T-cell (primary cell): ENCODE measurements at regions not wholly inside any gene's neighbourhood (a gene's known extent, or its start where the extent isn't known, plus 50 kb on each side); places are given as distances from the start of the nearest gene placed in this dataset.

Experiments
- ATAC-seq, 4 experiments: fragments of 200-7000 bp in 3 of 4; fragments of 150-1000 bp in 1 of 4; cut with Tn5 transposase; replicated peaks in 1 of 4; 1 replicate in 3 of 4; 2 replicates in 1 of 4; pipeline ENCODE4 v1.10.0; 2021; ENCODE audit warnings: moderate library complexity in 3 of 4, mild to moderate bottlenecking in 2 of 4, moderate number of reproducible peaks in 1 of 4
- CTCF ChIA-PET, 2 donors: fragments of 300-600 bp; sonication (Branson Sonifier 250); formaldehyde crosslinking; loops; one replicate each; lab custom pipeline; 2022; ENCODE audit warnings: antibody characterized with exemption in 2 of 2; lab: Charles Lee
- POLR2A ChIA-PET, 2 donors: fragments of 300-600 bp; sonication (Branson Sonifier 250); formaldehyde crosslinking; loops; one replicate each; lab custom pipeline; 2022; ENCODE audit warnings: antibody characterized with exemption in 2 of 2; lab: Charles Lee
- DNase-seq, 35 experiments: peaks; one replicate each; pipeline versions ENCODE4 v3.0.0 to v3.0.0-alpha.2; 2013 to 2023
- H3K27ac ChIP-seq: one replicate; pipeline ENCODE4 v1.5.1; 2013; ENCODE audit warnings: low read length
- H3K27me3 ChIP-seq, 2 experiments: replicated peaks in 1 of 2; 1 replicate in 1 of 2; 2 replicates in 1 of 2; pipeline versions ENCODE4 v1.6.1 to v1.7.0; 2013; ENCODE audit warnings: low read length in 1 of 2, mixed read lengths in 1 of 2; ENCODE audit not compliant: control insufficient read depth in 2 of 2, insufficient read depth in 2 of 2; ENCODE audit errors: extremely low read depth in 1 of 2
- H3K36me3 ChIP-seq, 2 donors: 1 replicate in 1 of 2; 2 replicates in 1 of 2; pipeline versions ENCODE4 v1.6.1 to v1.7.0; 2013; ENCODE audit warnings: low read length in 1 of 2; ENCODE audit not compliant: control insufficient read depth in 2 of 2, insufficient read depth in 1 of 2; ENCODE audit errors: extremely low read depth in 1 of 2
- H3K4me1 ChIP-seq, 2 experiments: 1 replicate in 1 of 2; 2 replicates in 1 of 2; pipeline versions ENCODE4 v1.6.1 to v1.7.0; 2013; ENCODE audit warnings: low read length in 2 of 2, mixed read lengths in 1 of 2; ENCODE audit not compliant: insufficient read depth in 2 of 2, control insufficient read depth in 1 of 2; ENCODE audit errors: extremely low read depth in 1 of 2
- H3K4me3 ChIP-seq, 2 donors: 1 replicate in 1 of 2; 2 replicates in 1 of 2; pipeline versions ENCODE4 v1.5.1 to v1.7.0; 2013; ENCODE audit warnings: mild to moderate bottlenecking in 2 of 2, low read length in 1 of 2, moderate library complexity in 1 of 2; ENCODE audit not compliant: control insufficient read depth in 1 of 2; ENCODE audit errors: extremely low read depth in 1 of 2
- H3K9me3 ChIP-seq: 2 replicates; pipeline ENCODE4 v1.7.0; 2013
- H3K27ac Mint-ChIP-seq, 2 donors: one replicate each; pipeline ENCODE4 v1.8.0; 2020 to 2021; ENCODE audit warnings: mild to moderate bottlenecking in 2 of 2, mixed read lengths in 2 of 2
- H3K27me3 Mint-ChIP-seq, 2 donors: one replicate each; pipeline ENCODE4 v1.8.0; 2021 to 2022; ENCODE audit warnings: mixed read lengths in 2 of 2
- H3K36me3 Mint-ChIP-seq: one replicate; pipeline ENCODE4 v1.8.0; 2021; ENCODE audit warnings: mixed read lengths
- H3K4me1 Mint-ChIP-seq, 3 donors: one replicate each; pipeline ENCODE4 v1.8.0; 2020 to 2022; ENCODE audit warnings: mixed read lengths in 3 of 3, mild to moderate bottlenecking in 1 of 3
- H3K4me3 Mint-ChIP-seq, 3 donors: one replicate each; pipeline ENCODE4 v1.8.0; 2020 to 2022; ENCODE audit warnings: mild to moderate bottlenecking in 3 of 3, mixed read lengths in 3 of 3, moderate library complexity in 3 of 3
- H3K9me3 Mint-ChIP-seq, 3 donors: one replicate each; pipeline ENCODE4 v1.8.0; 2020 to 2022; ENCODE audit warnings: mixed read lengths in 3 of 3
- WGBS: methylation state at CpG from one replicate; pipeline ENCODE4 v1.1.5; 2013; ENCODE audit warnings: missing lambda C conversion rate; ENCODE audit not compliant: insufficient coverage; 5-methylcytosine and 5-hydroxymethylcytosine counted together

DNA sequence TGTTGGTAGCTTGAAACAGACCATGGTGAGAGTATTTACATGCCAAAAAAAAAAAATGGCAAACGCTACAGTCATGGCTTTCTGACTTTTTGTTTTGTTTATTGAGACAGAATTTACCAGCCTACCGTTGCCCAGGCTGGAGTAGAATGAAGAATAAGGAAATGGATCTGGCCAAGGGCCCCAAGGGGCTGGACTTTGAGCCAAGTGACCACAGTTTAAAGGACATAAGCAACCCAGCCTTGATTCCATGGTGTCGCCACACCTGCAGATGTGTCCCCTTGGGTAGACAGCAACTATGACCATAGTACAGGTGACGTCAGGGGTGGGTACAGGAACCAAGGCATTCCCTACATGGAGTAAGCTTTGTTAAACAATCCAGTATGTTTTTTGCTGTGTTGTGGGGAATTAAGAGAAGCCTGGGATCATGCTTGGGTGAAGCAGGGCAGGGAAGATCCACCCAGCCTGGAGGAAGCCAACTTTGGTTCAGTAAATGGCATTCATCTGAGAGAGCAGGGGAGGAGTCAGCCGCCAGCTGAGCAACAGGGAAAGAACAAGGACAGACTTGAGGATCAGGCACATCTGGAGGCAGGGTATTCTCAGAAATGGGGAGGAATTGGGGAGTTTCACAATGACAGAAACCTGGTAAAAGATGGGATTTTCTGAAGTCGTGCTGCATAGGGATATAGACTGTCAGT lies 110.3 kb upstream of the SH3BP4 start:
- Histone ChIP-seq H3K27me3 (peaks cover 0 to 4% of the 10 kb centered on the region in 2 experiments), H3K4me3 (no peak overlapping the region), H3K27ac (no peak overlapping the region), H3K36me3 (no peaks in the 10 kb centered on the region), H3K9me3 (no peaks in the 10 kb centered on the region), H3K4me1 (no peaks in the 10 kb centered on the region)
- ChIA-PET CTCF (no interaction called here), POLR2A (no interaction called here)
- DNase-seq (no peak), ATAC-seq (no peak)
- Mint-ChIP-seq H3K4me3 (no peak overlapping the region), H3K4me1 (no peaks in the 10 kb centered on the region), H3K27ac (no peak overlapping the region), H3K27me3 (peaks cover 6 to 7% of the 10 kb centered on the region in 2 donors), H3K36me3 (no peaks in the 10 kb centered on the region), H3K9me3 (no peaks in the 10 kb centered on the region)
- WGBS, result 65% methylated on average over 5 of the region's 6 CpGs

GRCh38 chr2:234840336-234840735 lies 111.5 kb upstream of the SH3BP4 start:
- 72% methylated on average over 2 of the region's 5 CpGs for WGBS
- CTCF ChIA-PET, result no interaction called here
- H3K4me3 Mint-ChIP-seq, result no peak overlapping the region
- H3K9me3 Mint-ChIP-seq, result no peaks in the 10 kb centered on the region
- H3K9me3 ChIP-seq, result no peaks in the 10 kb centered on the region
- H3K27me3 ChIP-seq, result peaks cover 0 to 4% of the 10 kb centered on the region in 2 experiments
- no peaks in the 10 kb centered on the region for H3K36me3 Mint-ChIP-seq
- DNase-seq (no peak), ATAC-seq (no peak)
- no peak overlapping the region for H3K4me3 ChIP-seq
- H3K4me1 ChIP-seq, result no peaks in the 10 kb centered on the region
- H3K27ac ChIP-seq, result no peak overlapping the region
- H3K36me3 ChIP-seq, result no peaks in the 10 kb centered on the region
- H3K27ac Mint-ChIP-seq, result no peak overlapping the region
- POLR2A ChIA-PET, result no interaction called here
- no peaks in the 10 kb centered on the region for H3K4me1 Mint-ChIP-seq
- H3K27me3 Mint-ChIP-seq, result peaks cover 6 to 12% of the 10 kb centered on the region in 2 donors

- Mint-ChIP-seq H3K27me3 (peaks cover 6 to 12% of the 10 kb centered on the region in 2 donors), H3K36me3 (no peaks in the 10 kb centered on the region), H3K9me3 (no peaks in the 10 kb centered on the region), H3K4me1 (no peaks in the 10 kb centered on the region), H3K4me3 (no peak overlapping the region), H3K27ac (no peak overlapping the region)
- WGBS, result 66% methylated on average over 4 of the region's 4 CpGs
- H3K36me3 ChIP-seq, result no peaks in the 10 kb centered on the region
- no peaks in the 10 kb centered on the region for H3K9me3 ChIP-seq
- ChIA-PET CTCF (no interaction called here), POLR2A (no interaction called here)
- peaks cover 0 to 4% of the 10 kb centered on the region in 2 experiments for H3K27me3 ChIP-seq
- H3K4me1 ChIP-seq, result no peaks in the 10 kb centered on the region
- no peak for ATAC-seq
- no peak for DNase-seq
- H3K4me3 ChIP-seq, result no peak overlapping the region
- H3K27ac ChIP-seq, result no peak overlapping the region
These were observed 112.5 kb upstream of the SH3BP4 start for GRCh38 chr2:234839285-234839684.

- Mint-ChIP-seq H3K27me3 (peaks cover 6 to 8% of the 10 kb centered on the region in 2 donors), H3K36me3 (no peaks in the 10 kb centered on the region), H3K9me3 (no peaks in the 10 kb centered on the region), H3K4me1 (no peaks in the 10 kb centered on the region), H3K27ac (no peak overlapping the region), H3K4me3 (no peak overlapping the region)
- no peak overlapping the region for H3K27ac ChIP-seq
- H3K4me3 ChIP-seq, result no peak overlapping the region
- peaks cover 0 to 6% of the 10 kb centered on the region in 2 experiments for H3K27me3 ChIP-seq
- POLR2A ChIA-PET, result no interaction called here
- H3K9me3 ChIP-seq, result no peaks in the 10 kb centered on the region
- WGBS, result 0% methylated on average over 1 of the region's 5 CpGs
- H3K4me1 ChIP-seq, result no peaks in the 10 kb centered on the region
- CTCF ChIA-PET, result no interaction called here
- H3K36me3 ChIP-seq, result no peaks in the 10 kb centered on the region
- ATAC-seq, result no peak
- DNase-seq, result no peak
These were observed 115.5 kb upstream of the SH3BP4 start for GRCh38 chr2:234836271-234836670.

GRCh38 chr2:234835738-234836137 lies 116.1 kb upstream of the SH3BP4 start:
- Histone ChIP-seq H3K4me1 (no peaks in the 10 kb centered on the region), H3K27ac (no peak overlapping the region), H3K9me3 (no peaks in the 10 kb centered on the region), H3K27me3 (peaks cover 0 to 7% of the 10 kb centered on the region in 2 experiments), H3K36me3 (no peaks in the 10 kb centered on the region), H3K4me3 (no peak overlapping the region)
- Mint-ChIP-seq H3K27me3 (peaks cover 6 to 8% of the 10 kb centered on the region in 2 donors), H3K36me3 (no peaks in the 10 kb centered on the region), H3K9me3 (no peaks in the 10 kb centered on the region), H3K4me3 (no peak overlapping the region), H3K4me1 (no peaks in the 10 kb centered on the region), H3K27ac (no peak overlapping the region)
- POLR2A ChIA-PET, result no interaction called here
- DNase-seq, result no peak
- CTCF ChIA-PET, result no interaction called here
- 87% methylated on average over 4 of the region's 4 CpGs for WGBS
- no peak for ATAC-seq

- Mint-ChIP-seq H3K27ac (no peak overlapping the region), H3K4me1 (no peaks in the 10 kb centered on the region), H3K27me3 (peaks cover 6 to 8% of the 10 kb centered on the region in 2 donors), H3K9me3 (no peaks in the 10 kb centered on the region), H3K36me3 (no peaks in the 10 kb centered on the region), H3K4me3 (no peak overlapping the region)
- CTCF ChIA-PET, result no interaction called here
- Histone ChIP-seq H3K27ac (no peak overlapping the region), H3K4me3 (no peak overlapping the region), H3K9me3 (no peaks in the 10 kb centered on the region), H3K27me3 (peaks cover 0 to 3% of the 10 kb centered on the region in 2 experiments), H3K36me3 (no peaks in the 10 kb centered on the region), H3K4me1 (no peaks in the 10 kb centered on the region)
- ATAC-seq, result no peak
- WGBS, result 83% methylated on average over 2 of the region's 7 CpGs
- POLR2A ChIA-PET, result no interaction called here
- DNase-seq, result no peak
These were observed 117.4 kb upstream of the SH3BP4 start for GRCh38 chr2:234834228-234834923.
